Small intestine (tissue), 7 donors: ENCODE measurements at regions not wholly inside any gene's neighbourhood (a gene's known extent, or its start where the extent isn't known, plus 50 kb on each side); places are given as distances from the start of the nearest gene placed in this dataset.
"Not testable (repeated sequence)": the region's sequence is repeated elsewhere in the genome, so short reads cannot be mapped to it uniquely, and the experiment has no call there.

Experiments used
- DNase-seq, 2 donors: peaks; one replicate each; pipeline versions ENCODE4 v3.0.0 to v3.0.0-alpha.2; 2013
- FAIRE-seq: peaks from 2 replicates; lab custom pipeline; 2012; peaks lifted over from hg19 to GRCh38; lab: Jason Lieb, UNC
- H3K27ac ChIP-seq, 3 donors: one replicate each; pipeline ENCODE4 v1.5.1; 2013; ENCODE audit warnings: low read length in 2 of 3, mild to moderate bottlenecking in 2 of 3, control low read depth in 1 of 3, inconsistent platforms in 1 of 3, low read depth in 1 of 3, moderate library complexity in 1 of 3
- H3K27me3 ChIP-seq, 3 donors: one replicate each; pipeline ENCODE4 v1.6.1; 2013; ENCODE audit warnings: low read length in 3 of 3, inconsistent platforms in 1 of 3; ENCODE audit not compliant: control insufficient read depth in 3 of 3, insufficient read depth in 3 of 3
- H3K36me3 ChIP-seq, 3 donors: one replicate each; pipeline ENCODE4 v1.6.1; 2013; ENCODE audit warnings: low read length in 3 of 3, inconsistent platforms in 1 of 3, low read depth in 1 of 3, mild to moderate bottlenecking in 1 of 3, moderate library complexity in 1 of 3; ENCODE audit not compliant: control insufficient read depth in 3 of 3, insufficient read depth in 2 of 3
- H3K4me1 ChIP-seq, 3 donors: one replicate each; pipeline ENCODE4 v1.6.1; 2013; ENCODE audit warnings: low read length in 2 of 3, inconsistent platforms in 1 of 3, low read depth in 1 of 3, mild to moderate bottlenecking in 1 of 3, moderate library complexity in 1 of 3; ENCODE audit not compliant: control insufficient read depth in 3 of 3, insufficient read depth in 2 of 3
- H3K4me3 ChIP-seq, 3 donors: one replicate each; pipeline ENCODE4 v1.5.1; 2013; ENCODE audit warnings: low read length in 3 of 3, control low read depth in 1 of 3, inconsistent platforms in 1 of 3, low read depth in 1 of 3, mild to moderate bottlenecking in 1 of 3, moderate library complexity in 1 of 3
- H3K9me3 ChIP-seq, 2 donors: one replicate each; pipeline ENCODE4 v1.6.1; 2013; ENCODE audit warnings: low read depth in 1 of 2, low read length in 1 of 2; ENCODE audit not compliant: control insufficient read depth in 2 of 2, insufficient read depth in 1 of 2
- WGBS, 3 donors: extraction: QIAGEN DNeasy Blood & Tissue Kit; methylation state at CpG; one replicate each; pipeline ENCODE4 v1.1.7; 2013; 5-methylcytosine and 5-hydroxymethylcytosine counted together
- donor health status: healthy with polysubstance abuse.
- donor health status: control.
- donor health status: control.
- donor health status: Bipolar disorder and iron deficiency.
- donor health status: healthy.

- H3K4me1 ChIP-seq: no peaks in the 10 kb centered on the region
- WGBS, 3 donors: 63 to 66% (median 63%) methylated on average over 4 of the region's 4 CpGs
- peaks cover 0 to 40% of the 10 kb centered on the region in 2 donors for H3K9me3 ChIP-seq
- H3K36me3 ChIP-seq: no peaks in the 10 kb centered on the region
- H3K27me3 ChIP-seq: no peaks in the 10 kb centered on the region
- no peak overlapping the region for H3K4me3 ChIP-seq
- H3K27ac ChIP-seq: no peak overlapping the region
- FAIRE-seq (no peak), DNase-seq (no peak)
These were observed 305.5 kb downstream of the DNAJB9 start for GRCh38 chr7:108875139-108875538.

GRCh38 chr7:108890862-108891261 lies 321.2 kb downstream of the DNAJB9 start:
- FAIRE-seq (no peak), DNase-seq (no peak)
- Histone ChIP-seq H3K4me1 (no peaks in the 10 kb centered on the region), H3K9me3 (no peaks in the 10 kb centered on the region), H3K27me3 (no peaks in the 10 kb centered on the region), H3K27ac (no peak overlapping the region), H3K36me3 (no peaks in the 10 kb centered on the region), H3K4me3 (no peak overlapping the region)
- WGBS, 3 donors: 53 to 89% (median 66%) methylated on average over 2 of the region's 2 CpGs

- H3K9me3 ChIP-seq: no peaks in the 10 kb centered on the region
- H3K27ac ChIP-seq: no peak overlapping the region
- H3K4me3 ChIP-seq: no peak overlapping the region
- FAIRE-seq (no peak), DNase-seq (no peak)
- WGBS, 3 donors: 14 to 42% (median 27%) methylated on average over 1 of the region's 1 CpG
- H3K36me3 ChIP-seq: no peaks in the 10 kb centered on the region
- H3K27me3 ChIP-seq: no peaks in the 10 kb centered on the region
- H3K4me1 ChIP-seq: no peaks in the 10 kb centered on the region
These were observed 338.8 kb downstream of the DNAJB9 start for GRCh38 chr7:108908456-108908855.

GRCh38 chr7:108911016-108911415 lies 341.3 kb downstream of the DNAJB9 start:
- DNase-seq (no peak), FAIRE-seq (no peak)
- 88 to 98% (median 90%) methylated on average over 1 of the region's 1 CpG for WGBS, 3 donors
- no peaks in the 10 kb centered on the region for H3K9me3 ChIP-seq
- H3K36me3 ChIP-seq: no peaks in the 10 kb centered on the region
- no peak overlapping the region for H3K27ac ChIP-seq
- H3K27me3 ChIP-seq: no peaks in the 10 kb centered on the region
- H3K4me3 ChIP-seq: no peak overlapping the region
- H3K4me1 ChIP-seq: no peaks in the 10 kb centered on the region

- Histone ChIP-seq H3K4me1 (no peaks in the 10 kb centered on the region), H3K4me3 (no peak overlapping the region), H3K9me3 (peaks cover 0 to 10% of the 10 kb centered on the region in 2 donors), H3K27ac (no peak overlapping the region), H3K36me3 (no peaks in the 10 kb centered on the region), H3K27me3 (no peaks in the 10 kb centered on the region)
- FAIRE-seq (no peak), DNase-seq (no peak)
- WGBS, 3 donors: 36 to 80% (median 64%) methylated on average over 1 of the region's 1 CpG
These were observed 350.8 kb downstream of the DNAJB9 start for GRCh38 chr7:108920490-108920889.

- not testable (repeated sequence) for H3K4me3 ChIP-seq, DNase-seq, H3K27ac ChIP-seq, FAIRE-seq, H3K27me3 ChIP-seq, H3K9me3 ChIP-seq, H3K36me3 ChIP-seq, H3K4me1 ChIP-seq
- 93 to 97% (median 94%) methylated on average over 14 of the region's 14 CpGs for WGBS, 3 donors
These were observed 373.4 kb downstream of the DNAJB9 start for GRCh38 chr7:108943048-108943447.

GRCh38 chr7:108947526-108947925 lies 377.9 kb downstream of the DNAJB9 start:
- no peaks in the 10 kb centered on the region for H3K4me1 ChIP-seq
- WGBS, 3 donors: 87 to 90% (median 87%) methylated on average over 4 of the region's 4 CpGs
- DNase-seq (no peak), FAIRE-seq (no peak)
- H3K36me3 ChIP-seq: no peaks in the 10 kb centered on the region
- H3K27ac ChIP-seq: no peak overlapping the region
- H3K9me3 ChIP-seq: peaks cover 0 to 9% of the 10 kb centered on the region in 2 donors
- H3K27me3 ChIP-seq: no peaks in the 10 kb centered on the region
- H3K4me3 ChIP-seq: no peak overlapping the region

GRCh38 chr7:108972004-108972403 lies 402.3 kb downstream of the DNAJB9 start:
- DNase-seq (no peak), FAIRE-seq (no peak)
- Histone ChIP-seq H3K27me3 (no peaks in the 10 kb centered on the region), H3K4me1 (no peaks in the 10 kb centered on the region), H3K36me3 (no peaks in the 10 kb centered on the region), H3K27ac (no peak overlapping the region), H3K4me3 (no peak overlapping the region), H3K9me3 (peaks cover 0 to 1% of the 10 kb centered on the region in 2 donors)
- 78 to 88% (median 80%) methylated on average over 2 of the region's 2 CpGs for WGBS, 3 donors

- Histone ChIP-seq H3K4me1 (no peaks in the 10 kb centered on the region), H3K9me3 (peaks cover 0 to 1% of the 10 kb centered on the region in 2 donors), H3K27me3 (no peaks in the 10 kb centered on the region), H3K4me3 (no peak overlapping the region), H3K27ac (no peak overlapping the region), H3K36me3 (no peaks in the 10 kb centered on the region)
- DNase-seq (no peak), FAIRE-seq (no peak)
- WGBS, 3 donors: 89 to 93% (median 89%) methylated on average over 1 of the region's 1 CpG
These were observed 403.4 kb downstream of the DNAJB9 start for GRCh38 chr7:108973075-108973474.
